Stomach (tissue), 8 donors: ENCODE measurements at regions not wholly inside any gene's neighbourhood (a gene's known extent, or its start where the extent isn't known, plus 50 kb on each side); places are given as distances from the start of the nearest gene placed in this dataset.

ENCODE experiments used
- DNase-seq, 2 donors: peaks; one replicate each; pipeline versions ENCODE4 v3.0.0 to v3.0.0-alpha.2; 2013 to 2019
- H3K27ac ChIP-seq, 5 donors: fragments of 200-600 bp in 4 of 5; sonication (generic) in 4 of 5; one replicate each; pipeline ENCODE4 v1.5.1; 2013 to 2019; ENCODE audit warnings: mild to moderate bottlenecking in 1 of 5, moderate library complexity in 1 of 5
- H3K27me3 ChIP-seq, 3 donors: fragments of 200-600 bp; sonication (generic); one replicate each; pipeline ENCODE4 v1.5.1; 2017 to 2019; ENCODE audit warnings: mixed run types in 1 of 3
- H3K36me3 ChIP-seq, 4 donors: fragments of 200-600 bp; sonication (generic); 1 replicate in 3 of 4; 2 replicates in 1 of 4; pipeline ENCODE4 v1.5.1; 2016 to 2019
- H3K4me1 ChIP-seq, 4 donors: fragments of 200-600 bp; sonication (generic); one replicate each; pipeline ENCODE4 v1.5.1; 2016 to 2019
- H3K4me3 ChIP-seq, 4 donors: fragments of 200-600 bp; sonication (generic) in 3 of 4; one replicate each; pipeline ENCODE4 v1.5.1; 2016 to 2019; ENCODE audit warnings: mild to moderate bottlenecking in 1 of 4
- H3K9me3 ChIP-seq, 4 donors: fragments of 200-600 bp; sonication (generic); one replicate each; pipeline ENCODE4 v1.5.1; 2016 to 2019
- CTCF ChIP-seq, 7 experiments: fragments of 450-650 bp in 4 of 7; fragments of 200-600 bp in 3 of 7; sonication (generic) in 3 of 7; IDR thresholded peaks; one replicate each; pipeline ENCODE4 v1.5.1; 2016 to 2019; ENCODE audit warnings: antibody characterized with exemption in 7 of 7, control low read depth in 2 of 7, mild to moderate bottlenecking in 1 of 7
- EP300 ChIP-seq: sonication (generic); formaldehyde crosslinking; IDR thresholded peaks from one replicate; pipeline ENCODE4 v1.6.1; 2017; ENCODE audit warnings: antibody characterized with exemption
- POLR2A ChIP-seq, 4 donors: fragments of 450-650 bp; IDR thresholded peaks; one replicate each; pipeline ENCODE4 v1.6.1; 2016; ENCODE audit warnings: antibody characterized with exemption in 4 of 4, control low read depth in 2 of 4, mild to moderate bottlenecking in 1 of 4, moderate library complexity in 1 of 4
- POLR2AphosphoS5 ChIP-seq, 3 donors: sonication (generic); formaldehyde crosslinking; IDR thresholded peaks; one replicate each; pipeline ENCODE4 v1.6.1; 2016; ENCODE audit warnings: antibody characterized with exemption in 3 of 3
- WGBS, 5 donors: extraction: QIAGEN DNeasy Blood & Tissue Kit in 3 of 5; methylation state at CpG; one replicate each; pipeline versions ENCODE4 v1.1.5 to v1.1.7; 2013 to 2018; 5-methylcytosine and 5-hydroxymethylcytosine counted together
- intact Hi-C: fragments of 100-400 bp; cut with DNase I; formaldehyde crosslinking; loops from one replicate; pipeline ENCODE4 v1.15.1; 2023; ENCODE audit warnings: low total_unique reads
- donor health status: healthy with polysubstance abuse.
- donor health status: Bipolar disorder and iron deficiency.
- donor health status: healthy.

- WGBS, 5 donors: 66 to 82% (median 80%) methylated on average over 1 of the region's 1 CpG
- Histone ChIP-seq H3K4me3 (no peak overlapping the region), H3K27me3 (no peaks in the 10 kb centered on the region), H3K27ac (no peak overlapping the region), H3K9me3 (peaks cover 0 to under 1% (median 0%) of the 10 kb centered on the region in 4 donors), H3K36me3 (no peaks in the 10 kb centered on the region), H3K4me1 (no peaks in the 10 kb centered on the region)
- intact Hi-C loops: no loop called here
- no peak for TF ChIP-seq POLR2AphosphoS5 (IDR thresholded peaks at IDR 0.05)
- no peak for TF ChIP-seq EP300
- no peak for TF ChIP-seq POLR2A (IDR thresholded peaks at IDR 0.05)
- no peak for TF ChIP-seq CTCF (IDR thresholded peaks at IDR 0.05)
- DNase-seq: no peak
Observed at GRCh38 chrX:11934089-11934488, 176.1 kb downstream of the MSL3 start.

- intact Hi-C loops: no loop called here
- WGBS, 5 donors: 42 to 66% (median 59%) methylated on average over 5 of the region's 5 CpGs
- TF ChIP-seq CTCF (IDR thresholded peaks at IDR 0.05) (no peak), POLR2AphosphoS5 (IDR thresholded peaks at IDR 0.05) (no peak), POLR2A (IDR thresholded peaks at IDR 0.05) (no peak), EP300 (no peak)
Observed at GRCh38 chrX:11941571-11941970, 183.5 kb downstream of the MSL3 start.

GRCh38 chrX:11944501-11944900, 186.5 kb downstream of the MSL3 start:
- TF ChIP-seq POLR2AphosphoS5 (IDR thresholded peaks at IDR 0.05) (no peak), CTCF (IDR thresholded peaks at IDR 0.05) (peak in 1 of 7 experiments; percentile 5)
- DNase-seq: peak in 1 of 2 donors; percentile 27
- Histone ChIP-seq H3K4me3 (no peak overlapping the region), H3K27ac (no peak overlapping the region), H3K36me3 (no peaks in the 10 kb centered on the region), H3K9me3 (no peaks in the 10 kb centered on the region), H3K4me1 (no peaks in the 10 kb centered on the region), H3K27me3 (no peaks in the 10 kb centered on the region)
- intact Hi-C loops: no loop called here
- 11 to 26% (median 23%) methylated on average over 3 to 5 of the region's 5 CpGs for WGBS, 5 donors

More at GRCh38 chrX:11941571-11941970, 183.5 kb downstream of the MSL3 start:
- Histone ChIP-seq H3K27ac (no peak overlapping the region), H3K4me1 (no peaks in the 10 kb centered on the region), H3K36me3 (no peaks in the 10 kb centered on the region), H3K27me3 (no peaks in the 10 kb centered on the region), H3K4me3 (no peak overlapping the region), H3K9me3 (no peaks in the 10 kb centered on the region)
- DNase-seq: no peak

- no peak overlapping the region for H3K4me3 ChIP-seq
- no peak for DNase-seq
- intact Hi-C loops: no loop called here
- no peaks in the 10 kb centered on the region for H3K27me3 ChIP-seq
- no peaks in the 10 kb centered on the region for H3K36me3 ChIP-seq
- TF ChIP-seq POLR2AphosphoS5 (IDR thresholded peaks at IDR 0.05): no peak
- no peak for TF ChIP-seq POLR2A (IDR thresholded peaks at IDR 0.05)
- no peak for TF ChIP-seq CTCF (IDR thresholded peaks at IDR 0.05)
- no peak for TF ChIP-seq EP300
- no peak overlapping the region for H3K27ac ChIP-seq
- 80 to 92% (median 85%) methylated on average over 1 of the region's 1 CpG for WGBS, 5 donors
- H3K4me1 ChIP-seq: no peaks in the 10 kb centered on the region
- H3K9me3 ChIP-seq: no peaks in the 10 kb centered on the region
Observed at GRCh38 chrX:11949291-11949690, 189.0 kb upstream of the FRMPD4 start.
